ENCODE measurements at regions not wholly inside any gene's neighbourhood (a gene's known extent, or its start where the extent isn't known, plus 50 kb on each side); places are given as distances from the start of the nearest gene placed in this dataset.

GRCh38 chr6:94680669-94681212 lies 896.6 kb upstream of the MANEA start:
- TF ChIP-seq CTCF (IDR thresholded peaks at IDR 0.05 in 8 of 11, conservative IDR thresholded peaks at IDR 0.05 in 3 of 11) (no peak), POLR2AphosphoS5 (IDR thresholded peaks at IDR 0.05) (no peak), POLR2A (IDR thresholded peaks at IDR 0.05) (no peak)
